ENCODE measurements at regions not wholly inside any gene's neighbourhood (a gene's known extent, or its start where the extent isn't known, plus 50 kb on each side); places are given as distances from the start of the nearest gene placed in this dataset.

- Mint-ChIP-seq H3K4me3 (no peak overlapping the region), H3K27ac (no peak overlapping the region), H3K27me3 (ENCODE audit: insufficient read depth, low read depth, poor library complexity) (peaks cover 2% of the 10 kb centered on the region), H3K9me3 (no peaks in the 10 kb centered on the region), H3K4me1 (peaks cover 26% of the 10 kb centered on the region), H3K36me3 (ENCODE audit: low read depth) (no peaks in the 10 kb centered on the region)
- Histone ChIP-seq H2AFZ (peak overlapping the region; percentile 93), H3F3A (replicated peaks; ENCODE audit: low read depth) (no peaks in the 10 kb centered on the region), H3K4me2 (no peak overlapping the region), H3K9me2 (ENCODE audit: insufficient read depth) (no peaks in the 10 kb centered on the region), H3K4me3 (no peak overlapping the region), H3K27me3 (ENCODE audit: insufficient read depth) (no peaks in the 10 kb centered on the region), H3K79me2 (replicated peaks; ENCODE audit: insufficient read depth) (no peaks in the 10 kb centered on the region), H4K20me1 (replicated peaks; ENCODE audit: insufficient read depth) (no peaks in the 10 kb centered on the region), H3K4me1 (ENCODE audit: insufficient read depth) (peaks cover 24% of the 10 kb centered on the region), H3K36me3 (ENCODE audit: insufficient read depth) (no peaks in the 10 kb centered on the region), H3K27ac (ENCODE audit: low read depth) (no peak overlapping the region)
- DNase-seq (ENCODE audit: low spot score) (no peak), ATAC-seq (peak; percentile 29)
- no peak for TF ChIP-seq POLR2AphosphoS5 (IDR thresholded peaks at IDR 0.05; ENCODE audit: low read depth)
- TF ChIP-seq STAT1 (IDR thresholded peaks at IDR 0.05; ENCODE audit: unreplicated experiment): no peak
- no peak for TF ChIP-seq ZNF331 (CRISPR knock-in tag; IDR thresholded peaks at IDR 0.05; ENCODE audit: low read depth)
- TF ChIP-seq CTCF (conservative IDR thresholded peaks at IDR 0.05; ENCODE audit: low read depth in 2 of 2): no peak
- TF ChIP-seq ZNF114 (CRISPR knock-in tag; IDR thresholded peaks at IDR 0.05): no peak
- TF ChIP-seq NANOG (IDR thresholded peaks at IDR 0.05; ENCODE audit: borderline replicate concordance): no peak
- TF ChIP-seq EZH2 (IDR thresholded peaks at IDR 0.05; ENCODE audit: low read depth, unreplicated experiment): no peak
Observed at GRCh38 chr3:171956181-171956683, 83.1 kb upstream of the FNDC3B start.

- Mint-ChIP-seq H3K36me3 (ENCODE audit: low read depth) (no peaks in the 10 kb centered on the region), H3K27me3 (ENCODE audit: insufficient read depth, low read depth, poor library complexity) (peaks cover 2% of the 10 kb centered on the region), H3K4me1 (peaks cover 26% of the 10 kb centered on the region), H3K9me3 (no peaks in the 10 kb centered on the region), H3K4me3 (no peak overlapping the region), H3K27ac (no peak overlapping the region)
- ATAC-seq (no peak), DNase-seq (ENCODE audit: low spot score) (no peak)
- no peaks in the 10 kb centered on the region for H4K20me1 ChIP-seq (replicated peaks; ENCODE audit: insufficient read depth)
- no peaks in the 10 kb centered on the region for H3K36me3 ChIP-seq (ENCODE audit: insufficient read depth)
- H3K4me1 ChIP-seq (ENCODE audit: insufficient read depth): peaks cover 24% of the 10 kb centered on the region
- H3K27ac ChIP-seq (ENCODE audit: low read depth): no peak overlapping the region
- H3K4me2 ChIP-seq: no peak overlapping the region
- H3K27me3 ChIP-seq (ENCODE audit: insufficient read depth): no peaks in the 10 kb centered on the region
- H3K79me2 ChIP-seq (replicated peaks; ENCODE audit: insufficient read depth): no peaks in the 10 kb centered on the region
- no peak overlapping the region for H3K4me3 ChIP-seq
- no peaks in the 10 kb centered on the region for H3K9me2 ChIP-seq (ENCODE audit: insufficient read depth)
- no peaks in the 10 kb centered on the region for H3F3A ChIP-seq (replicated peaks; ENCODE audit: low read depth)
- peak overlapping the region; percentile 93 for H2AFZ ChIP-seq
- TF ChIP-seq REST (IDR thresholded peaks at IDR 0.05; ENCODE audit: unreplicated experiment) (no peak), EZH2 (IDR thresholded peaks at IDR 0.05; ENCODE audit: low read depth, unreplicated experiment) (no peak), CREB1 (CRISPR knock-in tag; IDR thresholded peaks at IDR 0.05; ENCODE audit: low read depth) (no peak), NANOG (IDR thresholded peaks at IDR 0.05; ENCODE audit: borderline replicate concordance) (no peak), CTCF (conservative IDR thresholded peaks at IDR 0.05; ENCODE audit: low read depth in 2 of 2) (no peak), STAT1 (IDR thresholded peaks at IDR 0.05; ENCODE audit: unreplicated experiment) (no peak), ZNF331 (CRISPR knock-in tag; IDR thresholded peaks at IDR 0.05; ENCODE audit: low read depth) (no peak), POLR2AphosphoS5 (IDR thresholded peaks at IDR 0.05; ENCODE audit: low read depth) (no peak), ETS1 (IDR thresholded peaks at IDR 0.05) (no peak), JUNB (IDR thresholded peaks at IDR 0.05; ENCODE audit: unreplicated experiment) (no peak)
Observed at GRCh38 chr3:171956705-171957104, 82.7 kb upstream of the FNDC3B start.

All from GM23338 (cell line).